ENCODE measurements at regions not wholly inside any gene's neighbourhood (a gene's known extent, or its start where the extent isn't known, plus 50 kb on each side); places are given as distances from the start of the nearest gene placed in this dataset.

DNA sequence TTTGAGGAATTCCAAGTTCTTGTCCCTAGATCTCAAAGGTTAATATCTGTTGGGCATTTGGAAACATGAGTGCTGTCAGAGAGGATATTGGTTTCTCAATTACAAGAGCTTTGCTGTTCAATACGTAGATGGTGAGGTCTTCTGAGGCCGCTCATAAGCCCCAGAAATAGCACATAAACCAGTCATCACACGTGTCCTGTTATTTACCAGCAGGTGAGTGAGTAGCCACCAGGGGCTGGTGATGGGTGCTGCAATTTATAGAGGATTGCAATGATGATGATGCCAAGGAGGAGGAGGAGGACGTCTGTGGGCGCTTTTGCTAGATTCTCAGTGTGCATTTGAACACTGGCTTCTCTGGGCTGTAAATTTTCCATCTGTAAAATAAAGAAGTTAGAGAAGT, 89.0 kb downstream of the SALL1 start:
- no peak for ATAC-seq
- intact Hi-C loops (cut with DNase I) = no loop called here
- no peaks in the 10 kb centered on the region for H3K36me3 ChIP-seq

DNA sequence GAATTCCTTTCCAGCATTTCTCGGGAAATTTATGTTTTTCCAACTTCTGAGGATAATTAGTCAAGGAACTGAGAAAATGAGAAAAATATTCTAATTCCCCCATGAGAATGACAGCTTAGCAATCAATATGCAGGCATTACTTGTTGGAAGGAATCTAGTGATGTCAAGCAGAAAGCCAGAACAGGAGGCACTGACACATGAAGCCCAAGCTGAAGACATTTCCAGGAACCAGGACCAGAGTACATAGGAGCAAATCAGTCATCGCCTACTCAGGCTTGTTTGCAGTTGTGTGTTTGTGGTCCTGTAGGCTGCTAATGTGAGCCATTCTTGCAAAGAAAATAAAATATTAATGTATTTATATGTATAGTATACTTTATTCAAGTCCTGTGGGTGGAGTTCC, 89.7 kb downstream of the SALL1 start:
- no peak overlapping the region for H3K27ac ChIP-seq
- H3K4me1 ChIP-seq = no peaks in the 10 kb centered on the region
- no peaks in the 10 kb centered on the region for H3K36me3 ChIP-seq
- no peak overlapping the region for H3K4me3 ChIP-seq
- H3K27me3 ChIP-seq = peaks cover 0 to 11% of the 10 kb centered on the region in 2 donors
- TF ChIP-seq, protein P1, sequence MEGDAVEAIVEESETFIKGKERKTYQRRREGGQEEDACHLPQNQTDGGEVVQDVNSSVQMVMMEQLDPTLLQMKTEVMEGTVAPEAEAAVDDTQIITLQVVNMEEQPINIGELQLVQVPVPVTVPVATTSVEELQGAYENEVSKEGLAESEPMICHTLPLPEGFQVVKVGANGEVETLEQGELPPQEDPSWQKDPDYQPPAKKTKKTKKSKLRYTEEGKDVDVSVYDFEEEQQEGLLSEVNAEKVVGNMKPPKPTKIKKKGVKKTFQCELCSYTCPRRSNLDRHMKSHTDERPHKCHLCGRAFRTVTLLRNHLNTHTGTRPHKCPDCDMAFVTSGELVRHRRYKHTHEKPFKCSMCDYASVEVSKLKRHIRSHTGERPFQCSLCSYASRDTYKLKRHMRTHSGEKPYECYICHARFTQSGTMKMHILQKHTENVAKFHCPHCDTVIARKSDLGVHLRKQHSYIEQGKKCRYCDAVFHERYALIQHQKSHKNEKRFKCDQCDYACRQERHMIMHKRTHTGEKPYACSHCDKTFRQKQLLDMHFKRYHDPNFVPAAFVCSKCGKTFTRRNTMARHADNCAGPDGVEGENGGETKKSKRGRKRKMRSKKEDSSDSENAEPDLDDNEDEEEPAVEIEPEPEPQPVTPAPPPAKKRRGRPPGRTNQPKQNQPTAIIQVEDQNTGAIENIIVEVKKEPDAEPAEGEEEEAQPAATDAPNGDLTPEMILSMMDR (IDR thresholded peaks at IDR 0.05) = no peak
- no peaks in the 10 kb centered on the region for H3K9me3 ChIP-seq
- DNase-seq = no peak
- no peak for ATAC-seq
- intact Hi-C loops (cut with DNase I) = no loop called here

More for the DNA sequence above, 89.0 kb downstream of the SALL1 start:
- H3K27ac ChIP-seq = no peak overlapping the region
- H3K27me3 ChIP-seq = peaks cover 0 to 11% of the 10 kb centered on the region in 2 donors
- no peak for DNase-seq
- no peaks in the 10 kb centered on the region for H3K9me3 ChIP-seq
- TF ChIP-seq, protein P1 (IDR thresholded peaks at IDR 0.05) = no peak
- no peak overlapping the region for H3K4me3 ChIP-seq
- H3K4me1 ChIP-seq = no peaks in the 10 kb centered on the region

DNA sequence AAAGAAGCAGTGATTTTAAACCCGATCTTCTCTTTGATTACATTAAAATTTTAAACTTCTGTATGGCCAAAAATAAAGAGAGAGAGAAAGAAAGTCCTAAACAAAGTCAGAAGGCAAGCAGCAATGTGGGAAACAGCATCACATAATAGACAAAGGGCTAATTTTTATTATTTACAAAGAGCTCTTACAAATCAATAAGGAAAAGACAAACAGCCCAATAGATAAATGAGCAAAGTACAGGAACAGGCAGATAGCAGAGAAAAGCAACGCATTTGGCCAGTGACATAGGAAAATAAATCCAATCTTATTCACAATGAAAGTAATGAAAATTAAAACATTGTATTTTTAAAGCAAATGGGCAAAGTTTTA, 93.1 kb downstream of the SALL1 start:
- H3K4me3 ChIP-seq = no peak overlapping the region
- H3K27ac ChIP-seq = no peak overlapping the region
- intact Hi-C loops (cut with DNase I) = no loop called here
- DNase-seq = no peak
- H3K27me3 ChIP-seq = peaks cover 0 to 11% of the 10 kb centered on the region in 2 donors
- no peaks in the 10 kb centered on the region for H3K36me3 ChIP-seq
- H3K9me3 ChIP-seq = no peaks in the 10 kb centered on the region
- H3K4me1 ChIP-seq = no peaks in the 10 kb centered on the region
- ATAC-seq = no peak
- TF ChIP-seq, protein P1 (IDR thresholded peaks at IDR 0.05) = no peak

DNA sequence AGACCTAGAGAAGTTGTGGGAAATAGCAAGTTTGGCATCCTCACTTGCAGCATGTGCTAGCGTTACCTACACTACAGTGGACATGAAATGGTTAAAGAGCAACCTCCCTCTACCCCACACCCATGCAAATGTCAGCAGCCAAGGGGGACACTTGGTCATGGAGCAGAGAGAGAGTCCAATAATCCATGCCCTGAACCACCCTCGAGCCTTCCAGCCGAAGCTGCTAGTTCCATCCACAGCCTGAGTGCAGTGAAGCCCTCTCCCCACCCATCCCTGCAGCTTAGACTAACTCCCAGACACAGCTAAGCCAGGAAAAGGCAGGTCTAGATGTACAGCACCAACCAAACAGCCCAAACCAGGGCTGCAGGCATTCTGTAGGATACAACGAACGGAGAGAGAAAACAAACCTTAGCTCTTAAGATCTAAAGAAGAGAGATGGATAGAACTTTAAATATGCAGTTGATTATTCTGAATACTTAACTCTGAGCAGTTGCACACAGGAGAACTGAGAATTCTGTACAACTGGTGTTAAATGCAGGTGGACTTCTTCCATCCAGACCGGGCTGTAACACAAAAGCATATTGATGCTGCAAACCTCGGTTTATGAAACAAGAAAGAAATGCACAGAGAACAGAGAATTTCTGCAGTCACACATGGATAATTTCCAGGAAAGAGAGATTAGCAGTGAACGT, 93.8 kb downstream of the SALL1 start:
- ATAC-seq = no peak
- no peaks in the 10 kb centered on the region for H3K9me3 ChIP-seq
- TF ChIP-seq, protein P1 (IDR thresholded peaks at IDR 0.05) = no peak
- intact Hi-C loops (cut with DNase I) = no loop called here
- no peaks in the 10 kb centered on the region for H3K4me1 ChIP-seq
- no peak overlapping the region for H3K27ac ChIP-seq
- H3K4me3 ChIP-seq = no peak overlapping the region
- H3K27me3 ChIP-seq = peaks cover 0 to 8% of the 10 kb centered on the region in 2 donors
- H3K36me3 ChIP-seq = no peaks in the 10 kb centered on the region
- no peak for DNase-seq

DNA sequence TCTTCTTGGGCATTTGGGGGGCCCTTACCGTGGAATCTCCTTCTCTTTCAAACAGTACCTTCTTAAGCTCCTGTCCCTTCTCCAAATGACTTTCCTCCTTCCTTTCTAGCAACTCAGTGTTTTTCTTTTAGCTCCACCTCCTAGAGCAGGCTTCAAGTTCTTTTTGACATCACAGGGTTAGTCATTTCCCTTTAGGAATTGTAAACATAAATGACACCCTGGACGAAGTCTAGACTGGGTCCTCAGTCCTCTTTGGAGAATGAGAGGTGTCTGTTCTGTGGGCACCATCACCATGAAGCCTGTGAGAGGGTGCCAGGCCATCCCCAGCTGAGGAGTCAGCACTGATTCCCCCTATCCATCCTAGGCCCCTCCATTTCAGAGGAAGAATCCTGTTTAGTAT, 94.7 kb downstream of the SALL1 start:
- no peak for ATAC-seq
- no peaks in the 10 kb centered on the region for H3K36me3 ChIP-seq
- intact Hi-C loops (cut with DNase I) = no loop called here

More for the DNA sequence above, 94.7 kb downstream of the SALL1 start:
- H3K27me3 ChIP-seq = peaks cover 0 to 5% of the 10 kb centered on the region in 2 donors
- no peak overlapping the region for H3K27ac ChIP-seq
- H3K9me3 ChIP-seq = no peaks in the 10 kb centered on the region
- no peaks in the 10 kb centered on the region for H3K4me1 ChIP-seq
- TF ChIP-seq, protein P1 (IDR thresholded peaks at IDR 0.05) = no peak
- DNase-seq = no peak
- no peak overlapping the region for H3K4me3 ChIP-seq
